ENCODE measurements at regions not wholly inside any gene's neighbourhood (a gene's known extent, or its start where the extent isn't known, plus 50 kb on each side); places are given as distances from the start of the nearest gene placed in this dataset.

GRCh38 chr18:61245276-61245675 is 88.0 kb upstream of the CDH20 start:
- no peak for DNase-seq (ENCODE audit: low spot score)

- DNase-seq (ENCODE audit: low spot score): no peak
Measured at GRCh38 chr18:61248589-61248988, 84.6 kb upstream of the CDH20 start.

- no peak for DNase-seq (ENCODE audit: low spot score)
Measured at GRCh38 chr18:61256291-61256690, 76.9 kb upstream of the CDH20 start.

- DNase-seq (ENCODE audit: low spot score): no peak
Measured at GRCh38 chr18:61261870-61262269, 71.4 kb upstream of the CDH20 start.

GRCh38 chr18:61272793-61273192 is 60.4 kb upstream of the CDH20 start:
- no peak for DNase-seq (ENCODE audit: low spot score)

- no peak for DNase-seq (ENCODE audit: low spot score)
Measured at GRCh38 chr18:61273533-61273932, 59.7 kb upstream of the CDH20 start.

GRCh38 chr18:61274416-61274960 is 58.7 kb upstream of the CDH20 start:
- no peak for DNase-seq (ENCODE audit: low spot score)

- no peak for DNase-seq (ENCODE audit: low spot score)
Measured at GRCh38 chr18:61277808-61278207, 55.4 kb upstream of the CDH20 start.

GRCh38 chr18:61281431-61281830 is 51.8 kb upstream of the CDH20 start:
- DNase-seq (ENCODE audit: low spot score): no peak

- DNase-seq (ENCODE audit: low spot score): no peak
Measured at GRCh38 chr18:61282926-61283325, 50.3 kb upstream of the CDH20 start.
